ENCODE measurements at regions not wholly inside any gene's neighbourhood (a gene's known extent, or its start where the extent isn't known, plus 50 kb on each side); places are given as distances from the start of the nearest gene placed in this dataset.
"Not testable (repeated sequence)": the region's sequence is repeated elsewhere in the genome, so short reads cannot be mapped to it uniquely, and the experiment has no call there.

DNA sequence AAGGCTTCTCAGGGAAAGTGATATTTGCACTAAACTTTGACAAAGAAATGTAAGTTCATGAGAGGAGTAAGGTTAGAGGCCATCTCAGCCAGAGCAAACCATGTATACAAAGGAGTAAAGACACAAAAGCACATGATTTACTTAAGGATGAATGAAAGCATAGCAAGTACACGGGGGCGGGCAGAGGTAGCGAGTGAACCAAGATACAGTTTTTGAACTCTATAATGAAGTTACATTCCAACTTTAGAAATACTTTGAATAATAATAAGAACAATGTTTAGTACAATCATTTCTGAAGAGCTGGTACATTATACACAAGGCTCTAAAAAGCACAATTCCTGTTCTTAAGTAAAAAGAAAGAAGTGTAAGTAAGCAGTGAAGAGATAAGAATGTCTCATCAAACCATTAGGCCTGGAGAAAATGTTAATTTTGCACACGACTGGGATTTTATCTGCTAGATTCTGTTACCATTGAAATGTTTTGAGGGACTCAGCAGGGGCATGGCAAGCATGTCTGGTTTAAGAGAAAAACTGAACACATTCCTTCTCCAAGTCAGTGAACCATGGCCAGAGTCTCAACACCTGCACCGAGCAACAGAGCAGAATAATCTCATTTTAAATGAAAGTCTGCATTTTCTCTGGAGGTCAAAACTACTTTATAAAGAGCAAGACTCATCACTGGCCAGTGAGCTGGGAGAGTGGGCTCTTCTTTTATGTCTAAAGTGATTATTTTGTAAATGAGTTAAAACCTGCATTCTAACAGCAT is 147.6 kb upstream of the TRPM3 start:
- DNase-seq = no peak

DNA sequence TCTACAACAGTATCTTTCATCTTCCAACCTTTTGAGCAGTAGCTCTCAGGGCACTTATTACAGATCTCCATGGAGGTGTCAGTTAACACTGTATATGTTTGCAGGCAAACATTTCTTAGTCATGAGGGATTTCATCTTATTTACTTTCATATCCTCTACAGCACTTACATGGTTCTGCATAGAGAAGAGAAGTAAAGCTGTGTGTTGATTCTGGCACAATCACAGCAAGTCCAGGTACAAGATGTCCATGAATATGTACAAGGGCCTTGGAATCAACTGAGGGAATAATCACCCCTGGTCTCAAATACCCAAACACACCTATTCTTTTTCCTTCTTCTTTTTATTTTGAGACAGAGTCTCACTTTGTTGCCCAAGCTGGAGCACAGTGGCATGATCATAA is 142.0 kb upstream of the TRPM3 start:
- no peak for DNase-seq

DNA sequence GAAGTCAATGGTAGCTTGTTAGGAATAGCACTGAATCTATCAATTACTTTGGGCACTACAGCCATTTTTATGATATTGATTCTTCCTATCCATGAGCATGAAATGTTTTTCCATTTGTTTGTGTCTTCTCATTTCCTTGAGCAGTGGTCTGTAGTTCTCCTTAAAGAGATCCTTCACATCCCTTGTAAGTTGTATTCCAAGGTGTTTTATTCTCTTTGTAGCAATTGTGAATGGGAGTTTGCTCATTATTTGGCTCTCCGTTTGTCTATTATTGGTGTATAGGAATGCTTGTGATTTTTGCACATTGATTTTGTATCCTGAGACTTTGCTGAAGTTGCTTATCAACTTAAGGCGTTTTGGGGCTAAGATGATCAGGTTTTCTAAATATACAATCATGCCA is 139.0 kb upstream of the TRPM3 start:
- DNase-seq = not testable (repeated sequence)

DNA sequence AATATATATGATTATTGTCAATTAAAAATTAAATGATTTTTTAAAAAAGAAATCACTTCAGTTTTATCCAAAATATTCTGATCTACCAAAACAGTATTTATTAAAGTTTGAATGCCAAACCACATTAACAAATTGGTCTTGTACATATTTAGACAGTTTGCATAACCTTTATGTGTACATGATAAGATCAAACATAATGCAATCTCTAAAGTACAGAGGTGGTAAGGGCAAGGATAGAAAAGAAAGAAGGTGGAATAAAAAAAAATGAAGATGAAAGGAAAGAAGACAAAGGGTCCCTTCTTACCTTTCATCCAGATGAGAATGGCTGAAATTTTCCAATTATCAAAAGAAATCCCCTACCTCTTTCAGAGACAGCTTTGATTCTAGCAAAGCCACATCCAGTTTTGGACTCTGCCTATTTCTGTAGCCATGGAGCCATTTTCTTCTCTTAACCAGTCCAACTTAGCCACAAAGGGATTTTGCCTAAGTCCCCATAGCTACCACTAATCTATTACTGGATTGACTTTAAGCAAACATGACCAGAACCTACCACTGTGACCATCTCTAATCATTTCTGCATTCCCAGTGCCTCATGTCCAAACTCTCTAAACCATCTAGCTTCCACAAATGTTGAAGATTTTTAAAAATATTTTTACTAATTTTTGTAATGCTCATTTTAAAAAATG is 133.3 kb upstream of the TRPM3 start:
- no peak for DNase-seq

DNA sequence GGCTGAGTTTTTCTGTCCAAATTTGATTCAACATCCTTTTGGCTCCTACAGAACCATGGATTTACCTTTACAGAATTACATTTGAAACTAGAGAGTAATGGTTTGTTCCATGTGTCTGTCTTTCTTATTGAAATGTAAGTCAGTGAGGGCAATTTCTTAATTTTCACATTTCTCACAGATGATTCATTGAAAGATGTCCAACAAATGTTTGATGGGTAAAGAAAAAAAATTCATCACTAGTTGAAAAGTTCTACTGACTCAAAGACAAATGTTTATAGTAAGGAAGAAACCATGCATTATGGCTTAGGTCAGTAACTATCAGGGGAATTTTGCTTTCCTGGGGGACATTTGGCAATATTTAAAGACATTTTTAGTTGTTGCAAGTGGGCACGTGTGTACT is 131.6 kb upstream of the TRPM3 start:
- no peak for DNase-seq

DNA sequence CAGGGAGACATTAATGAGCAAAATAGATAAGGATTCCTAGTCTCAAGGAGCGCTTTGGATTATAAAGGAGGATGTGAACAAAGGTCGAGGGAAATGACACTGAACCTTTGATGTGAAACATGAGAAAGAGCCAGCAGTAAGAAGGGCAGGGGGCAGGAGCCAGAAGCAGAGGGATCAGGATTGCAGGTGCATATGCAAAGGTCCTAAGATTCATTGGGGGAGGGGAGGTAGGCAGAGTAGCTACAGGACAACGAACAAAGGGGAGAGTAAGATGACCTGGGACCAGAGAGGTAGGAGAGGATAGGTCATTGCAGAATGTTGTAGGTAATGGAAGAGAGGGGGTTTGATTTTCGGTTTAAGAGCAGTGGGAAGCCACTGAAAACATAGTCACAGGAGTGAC is 129.2 kb upstream of the TRPM3 start:
- no peak for DNase-seq

DNA sequence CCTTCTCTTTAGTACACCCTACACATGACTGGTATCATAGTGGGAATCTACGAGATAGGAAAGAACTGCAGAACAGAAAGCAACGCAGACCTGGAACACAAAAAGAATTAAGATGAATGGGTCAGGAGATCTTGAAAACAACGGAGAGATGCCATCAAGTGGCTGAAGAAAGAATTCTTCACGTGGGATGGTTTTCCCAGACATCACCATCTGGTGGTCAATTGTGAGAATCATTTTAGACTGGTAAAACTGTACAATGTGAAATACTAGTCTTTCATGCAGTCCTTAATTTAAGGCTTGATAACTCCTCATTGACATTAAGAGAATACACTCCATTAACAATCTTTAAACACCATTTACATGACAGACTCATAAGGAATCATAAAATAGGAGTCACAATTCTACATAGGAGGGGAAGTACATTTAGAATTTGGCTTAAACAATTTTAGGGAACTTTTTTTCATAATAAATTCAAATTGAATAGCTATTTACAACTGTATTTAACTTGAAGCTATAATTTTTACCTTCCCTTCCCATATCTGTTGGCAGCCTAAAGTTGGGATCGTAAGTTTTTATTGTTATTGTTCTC is 128.4 kb upstream of the TRPM3 start:
- peak; percentile 77 for DNase-seq

DNA sequence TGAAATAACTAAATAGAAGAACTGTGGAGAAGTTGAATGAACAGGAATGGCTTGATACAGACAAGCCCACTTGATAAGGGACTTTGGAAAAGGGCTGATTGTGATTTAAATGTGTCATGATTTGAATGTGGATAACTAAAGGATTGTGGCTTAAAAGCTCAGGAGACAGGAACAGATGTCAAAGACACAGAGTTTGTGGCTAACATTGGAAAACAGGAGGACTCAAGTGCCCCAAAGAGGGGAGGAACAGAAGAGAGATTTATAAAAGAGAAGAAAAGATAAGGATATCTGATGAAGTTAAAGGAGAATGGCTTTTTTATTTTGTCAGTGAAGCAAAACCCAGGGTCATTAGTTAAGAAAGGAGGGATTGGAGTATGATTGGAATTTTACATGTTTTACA is 124.2 kb upstream of the TRPM3 start:
- no peak for DNase-seq

DNA sequence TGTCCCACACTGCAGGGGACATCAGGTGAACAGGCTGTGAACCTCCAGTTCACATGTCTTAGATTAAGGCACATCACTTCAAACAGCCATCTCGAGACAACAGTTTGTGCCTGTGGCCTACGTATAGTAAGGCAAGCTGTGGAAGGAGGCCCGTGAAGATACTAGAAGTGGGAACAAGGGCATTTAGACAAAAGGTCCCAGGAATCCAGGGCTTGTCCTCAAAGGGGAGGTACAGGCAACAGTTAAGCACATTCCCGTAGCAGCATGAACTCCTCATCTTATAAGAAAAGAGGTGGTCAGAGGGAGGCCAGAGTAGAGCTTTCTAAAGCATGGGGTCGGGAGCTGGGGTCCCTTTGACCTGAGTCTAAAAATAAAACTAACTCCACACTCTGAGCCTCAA is 122.5 kb upstream of the TRPM3 start:
- no peak for DNase-seq

DNA sequence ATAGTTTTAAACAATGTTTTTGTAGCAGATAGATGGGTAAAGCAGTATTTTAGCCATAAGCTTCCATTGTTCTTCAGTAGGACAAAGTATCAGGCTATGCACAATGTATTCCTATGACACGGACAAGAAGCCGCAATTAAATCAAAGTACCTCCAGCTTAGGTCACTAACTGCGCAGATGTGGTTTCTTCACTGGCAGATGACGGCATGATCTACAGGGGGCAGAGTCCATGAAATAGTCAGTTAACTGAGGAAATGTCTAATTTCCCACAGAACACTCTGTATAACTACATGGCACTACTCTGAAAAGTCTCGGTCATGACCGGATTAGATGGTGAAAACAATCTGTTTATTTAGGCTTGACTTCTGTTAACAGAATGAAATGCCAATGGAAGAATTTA is 120.7 kb upstream of the TRPM3 start:
- DNase-seq = no peak

DNA sequence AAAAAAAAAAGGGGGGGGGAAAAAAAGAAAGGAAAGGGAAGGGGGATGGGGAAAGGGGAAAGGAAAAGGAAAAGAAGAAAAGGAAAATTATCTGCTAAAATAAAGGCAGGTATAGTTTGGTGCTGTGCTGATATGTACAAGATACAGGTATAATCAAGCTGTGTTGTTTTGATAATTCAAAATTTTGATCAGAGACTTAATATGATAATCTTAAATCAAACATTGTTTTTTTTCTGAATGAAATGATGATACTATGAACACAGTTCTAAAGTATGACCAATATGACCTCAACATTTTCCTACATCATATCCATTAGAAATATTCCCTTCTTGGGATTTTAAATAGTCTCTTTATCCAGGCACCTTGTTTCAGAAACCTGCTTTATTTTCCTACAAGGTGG is 115.6 kb upstream of the TRPM3 start:
- no peak for DNase-seq

DNA sequence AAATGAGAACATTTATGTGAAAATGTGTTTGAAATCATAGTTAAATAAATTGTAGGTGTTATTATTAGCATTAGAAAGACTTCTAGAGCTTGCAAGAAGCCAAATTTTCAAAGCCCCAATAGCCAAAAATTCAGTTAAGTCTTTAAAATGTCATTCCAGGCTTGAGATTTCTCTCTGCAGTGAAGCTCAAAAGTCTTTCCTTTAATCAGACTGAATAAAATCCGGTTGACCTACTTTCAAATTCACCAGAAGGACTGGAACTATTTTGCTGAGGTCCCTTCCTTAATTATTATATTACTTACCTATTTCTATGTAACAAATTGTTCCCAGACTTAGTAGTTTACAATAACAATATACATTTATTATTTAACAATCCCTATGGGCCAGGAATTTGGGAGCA is 112.2 kb upstream of the TRPM3 start:
- DNase-seq = no peak

DNA sequence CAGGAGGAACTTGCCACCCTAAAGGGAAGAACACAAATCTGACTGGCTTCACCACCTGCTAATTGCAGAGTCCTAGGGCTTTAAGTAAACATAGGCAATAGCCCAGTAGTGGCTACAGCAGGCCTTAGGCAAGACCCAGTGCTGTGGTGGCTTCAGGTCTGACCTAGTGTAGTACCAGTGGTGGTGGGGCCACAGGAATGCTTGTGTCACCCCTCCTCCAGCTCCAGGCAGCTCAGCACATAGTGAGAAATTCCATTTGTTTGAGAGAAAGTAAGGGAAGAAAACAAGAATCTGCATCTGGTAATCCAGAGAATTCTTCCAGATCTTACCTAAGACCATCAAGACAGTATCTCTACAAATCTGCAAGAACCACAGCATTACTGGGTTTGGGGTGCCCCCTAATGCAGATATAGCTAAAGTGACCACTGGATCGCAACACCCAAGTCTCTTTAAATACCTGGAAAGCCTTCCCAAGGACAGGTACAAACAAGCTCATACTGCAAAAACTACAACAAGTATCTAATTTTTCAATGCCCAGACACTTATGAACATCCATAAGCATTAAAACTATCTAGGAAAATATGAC is 102.6 kb upstream of the TRPM3 start:
- no peak for DNase-seq

DNA sequence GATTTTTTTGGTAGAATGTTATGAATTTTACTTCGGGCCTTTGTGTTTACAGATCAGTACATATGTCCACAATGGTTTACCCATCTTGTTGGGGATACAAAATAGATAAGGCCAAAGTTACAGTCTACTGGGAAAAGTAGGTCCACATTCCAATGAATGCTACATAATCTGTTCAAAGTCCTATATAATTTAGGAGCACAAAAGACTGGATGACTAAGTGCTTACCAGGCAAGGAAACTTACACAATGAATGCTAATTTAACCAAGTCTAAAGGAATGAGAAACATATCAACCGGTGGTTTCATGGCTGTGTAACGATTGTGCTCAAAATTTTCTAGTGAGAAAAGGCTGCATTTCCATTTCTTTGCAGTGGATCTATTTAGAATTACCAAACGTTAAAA is 97.4 kb upstream of the TRPM3 start:
- DNase-seq = no peak

DNA sequence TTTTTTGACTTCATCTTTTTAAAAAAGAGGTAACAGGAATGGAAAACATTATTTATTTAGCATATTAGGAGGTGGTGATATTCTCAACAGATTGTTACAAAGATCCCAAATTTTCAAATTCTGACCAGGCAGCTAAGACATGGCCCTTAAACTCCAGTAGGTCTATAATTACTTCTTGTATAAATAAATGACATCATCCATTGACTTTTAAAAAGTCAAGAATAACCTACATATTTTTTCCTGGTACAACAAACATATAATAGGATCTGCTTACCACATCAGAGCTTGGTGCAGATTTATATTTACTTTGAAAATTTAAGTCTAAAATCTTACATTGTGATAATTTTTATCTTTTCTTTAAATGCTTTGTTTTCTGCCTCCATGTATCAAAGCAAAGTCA is 92.2 kb upstream of the TRPM3 start:
- no peak for DNase-seq

DNA sequence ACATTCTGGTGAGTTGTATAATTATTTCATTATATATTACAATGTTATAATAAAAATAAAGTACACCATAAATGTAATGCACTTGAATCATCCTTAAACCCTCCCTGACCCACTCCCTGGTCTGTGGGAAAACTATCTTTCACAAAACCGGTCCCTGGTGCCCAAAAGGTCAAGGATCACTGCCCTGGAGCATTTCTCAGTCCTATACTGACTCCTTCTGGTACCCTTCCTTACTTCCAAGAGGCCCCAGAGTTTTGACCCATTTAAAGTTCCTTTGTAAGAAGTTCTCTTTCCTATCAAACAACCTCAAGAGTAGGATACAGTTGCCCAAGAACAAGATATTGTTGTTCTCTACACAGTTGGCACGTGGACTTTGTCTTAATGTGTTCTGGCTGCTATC is 88.9 kb upstream of the TRPM3 start:
- DNase-seq = no peak

DNA sequence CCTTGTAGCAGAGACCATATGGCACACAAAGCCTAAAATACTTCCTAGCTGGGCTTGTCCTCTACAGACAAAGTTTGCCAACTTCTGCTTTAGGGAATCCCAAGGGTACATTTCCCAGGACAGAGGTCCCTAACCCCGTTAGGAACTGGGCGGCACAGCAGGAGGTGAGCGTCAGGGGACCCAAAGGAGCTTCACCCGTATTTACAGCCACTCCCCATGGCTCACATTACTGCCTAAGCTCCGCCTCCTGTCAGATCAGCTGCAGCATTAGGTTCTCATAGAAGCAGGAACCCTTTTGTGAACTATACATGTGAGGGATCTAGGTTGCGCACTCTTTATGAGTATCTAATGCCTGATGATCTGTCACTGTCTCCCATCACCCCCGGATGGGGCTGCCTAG is 88.5 kb upstream of the TRPM3 start:
- DNase-seq = no peak

DNA sequence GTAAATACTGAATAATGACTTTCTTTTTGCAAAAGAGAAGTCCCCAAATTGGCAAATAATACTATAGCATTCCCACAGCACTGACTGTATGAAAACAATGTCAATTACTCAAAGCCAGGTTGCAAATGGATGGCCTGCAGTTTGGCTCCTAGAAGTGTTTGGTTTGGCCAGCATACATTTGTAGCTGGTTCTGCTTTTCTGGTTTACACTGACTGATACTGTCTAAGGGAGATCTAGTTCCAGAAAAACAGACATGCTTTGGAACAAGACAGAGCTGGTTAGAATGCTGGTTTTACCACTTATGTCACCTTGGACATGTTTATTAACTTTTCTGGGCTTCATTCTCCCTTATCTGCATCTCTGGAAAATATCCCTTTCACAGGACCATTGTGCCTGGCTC is 81.5 kb upstream of the TRPM3 start:
- no peak for DNase-seq

DNA sequence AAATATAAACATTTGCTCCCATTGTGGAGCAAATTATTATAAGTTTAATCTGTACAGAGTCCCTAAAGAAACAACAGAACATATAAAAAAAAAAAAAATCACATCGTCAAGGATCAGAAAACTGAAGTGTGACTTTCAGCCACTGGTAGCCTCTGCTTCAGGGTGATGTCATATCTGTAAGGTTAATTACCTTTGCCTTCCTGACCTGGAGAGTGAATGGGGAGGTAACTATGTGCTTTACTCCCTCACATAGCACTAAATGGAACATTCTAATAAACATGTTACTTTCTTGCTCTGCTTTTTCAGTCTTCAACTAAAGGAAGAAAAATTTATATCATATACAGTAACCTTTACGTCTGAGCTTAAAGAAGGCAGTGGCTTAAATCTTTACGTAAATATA is 70.3 kb upstream of the TRPM3 start:
- no peak for DNase-seq

DNA sequence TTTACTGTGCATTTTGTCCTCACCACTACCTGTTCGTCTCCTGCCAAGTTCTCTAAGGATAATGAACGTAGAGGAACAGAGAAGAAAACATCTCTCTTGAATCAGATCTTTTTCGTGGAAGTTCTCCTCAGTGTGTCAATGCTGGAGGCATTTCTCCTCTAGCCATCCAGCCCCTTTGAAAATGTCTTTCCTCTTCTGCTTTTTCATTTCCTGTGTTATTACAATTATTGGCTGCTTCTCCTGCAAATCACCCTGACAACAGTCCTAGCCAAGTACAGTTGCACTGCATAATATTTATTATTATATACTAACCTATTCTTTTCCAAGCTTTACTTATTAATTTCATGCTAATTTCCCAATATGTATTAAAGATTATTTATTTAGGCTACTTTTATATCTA is 61.8 kb upstream of the TRPM3 start:
- no peak for DNase-seq

DNA sequence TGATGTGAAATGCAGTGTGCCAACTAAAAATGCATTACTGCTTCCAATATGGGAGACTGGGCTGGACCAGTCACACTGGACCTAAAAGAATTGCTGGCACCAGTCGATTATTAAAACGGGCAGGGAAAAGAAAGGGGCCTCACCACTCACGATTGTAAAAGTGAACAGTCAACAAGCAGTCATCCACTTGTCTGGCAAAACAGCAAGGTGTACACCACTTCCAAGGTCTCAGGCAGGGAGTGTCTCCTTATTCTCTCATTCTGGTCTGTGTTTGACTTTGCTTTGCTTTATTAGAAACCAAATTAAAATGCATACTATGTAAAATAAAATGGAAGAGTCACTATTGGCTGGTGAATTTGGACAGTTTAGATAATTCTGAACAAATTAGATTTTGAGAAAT is 57.8 kb upstream of the TRPM3 start:
- DNase-seq = no peak

DNA sequence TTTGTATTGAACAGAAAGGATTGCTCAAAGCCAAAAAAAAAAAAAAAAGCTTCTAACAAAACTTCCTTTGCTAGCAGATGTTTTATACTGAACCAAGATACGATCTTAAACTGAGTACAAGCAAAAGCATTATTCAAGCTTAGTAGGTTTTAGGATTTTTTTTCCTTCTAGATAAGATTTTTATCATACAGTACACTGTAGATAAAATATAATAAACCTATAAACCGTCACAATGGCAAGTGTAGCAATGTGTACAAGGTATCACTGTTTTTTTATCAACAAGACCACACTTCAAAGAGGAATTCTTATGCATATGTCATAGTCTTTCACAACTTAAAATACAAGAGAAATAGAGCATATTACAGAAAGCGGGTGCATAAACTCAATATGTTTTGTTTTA is 56.5 kb upstream of the TRPM3 start:
- DNase-seq = no peak

DNA sequence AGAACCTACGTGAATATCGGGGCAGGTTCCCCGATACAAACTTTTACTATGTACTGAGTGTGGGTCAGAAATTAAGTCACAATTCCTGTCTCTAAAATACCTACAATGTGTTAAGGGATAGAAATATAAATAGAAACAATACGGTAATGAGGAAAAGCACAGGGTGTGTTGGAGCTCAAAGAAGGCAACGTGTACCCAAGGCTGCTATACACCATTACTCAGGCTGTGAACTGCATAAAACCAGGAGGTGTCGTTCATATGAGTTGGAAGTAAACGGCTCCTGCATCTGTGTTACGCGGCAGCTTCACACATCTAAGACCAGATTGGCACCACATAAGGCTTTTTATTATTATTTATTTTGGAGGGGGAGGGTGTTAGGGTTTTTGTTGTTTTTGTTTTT is 50.1 kb upstream of the TRPM3 start:
- DNase-seq = no peak
